ENCODE measurements at regions not wholly inside any gene's neighbourhood (a gene's known extent, or its start where the extent isn't known, plus 50 kb on each side); places are given as distances from the start of the nearest gene placed in this dataset.
A peak's percentile ranks its signal among the peaks of the same experiment; 100 is the strongest.

- Mint-ChIP-seq H3K4me1 (peaks cover 14 to 31% (median 23%) of the 10 kb centered on the region in 4 donors), H3K27me3 (no peaks in the 10 kb centered on the region), H3K4me3 (no peak overlapping the region), H3K36me3 (peaks cover 4 to 84% (median 7%) of the 10 kb centered on the region in 3 donors), H3K9me3 (no peaks in the 10 kb centered on the region), H3K27ac (peak overlapping the region in 8 of 10 donors; percentile 30 to 83 (median 70))
- ATAC-seq (no peak), DNase-seq (no peak)
- POLR2A ChIA-PET: interaction anchor here (0.6 to 0.7 kb wide), 3 partner anchors 33 to 267 kb away, joined by 3 to 5 read pairs (median 4); partner anchors contain the start of gene ARHGEF18
Measured at GRCh38 chr19:7421941-7422744, 66.7 kb downstream of the PEX11G start.
